Dendritic cell treated with granulocyte-macrophage colony-stimulating factor and Interleukin-4, amounts not matched to agents 40 ng/mL and 50 ng/mL, for 4 days (primary cell): ENCODE measurements at regions not wholly inside any gene's neighbourhood (a gene's known extent, or its start where the extent isn't known, plus 50 kb on each side); places are given as distances from the start of the nearest gene placed in this dataset.

Source experiments
- H3K27ac Mint-ChIP-seq: one replicate; pipeline ENCODE4 v1.8.0; 2022; ENCODE audit warnings: mild to moderate bottlenecking, mixed read lengths
- H3K27me3 Mint-ChIP-seq: one replicate; pipeline ENCODE4 v1.8.0; 2022; ENCODE audit warnings: mild to moderate bottlenecking, mixed read lengths
- H3K36me3 Mint-ChIP-seq: one replicate; pipeline ENCODE4 v1.8.0; 2022; ENCODE audit warnings: low read depth, mixed read lengths
- H3K4me1 Mint-ChIP-seq: one replicate; pipeline ENCODE4 v1.8.0; 2022; ENCODE audit warnings: low read depth, mixed read lengths
- H3K4me3 Mint-ChIP-seq: one replicate; pipeline ENCODE4 v1.8.0; 2022; ENCODE audit warnings: mild to moderate bottlenecking, moderate library complexity, mixed read lengths
- H3K9me3 Mint-ChIP-seq: one replicate; pipeline ENCODE4 v1.8.0; 2022; ENCODE audit warnings: mixed read lengths
- intact Hi-C: fragments of 100-400 bp; cut with micrococcal nuclease; formaldehyde crosslinking; loops from one replicate; pipeline ENCODE4 v1.15.0; 2022

DNA sequence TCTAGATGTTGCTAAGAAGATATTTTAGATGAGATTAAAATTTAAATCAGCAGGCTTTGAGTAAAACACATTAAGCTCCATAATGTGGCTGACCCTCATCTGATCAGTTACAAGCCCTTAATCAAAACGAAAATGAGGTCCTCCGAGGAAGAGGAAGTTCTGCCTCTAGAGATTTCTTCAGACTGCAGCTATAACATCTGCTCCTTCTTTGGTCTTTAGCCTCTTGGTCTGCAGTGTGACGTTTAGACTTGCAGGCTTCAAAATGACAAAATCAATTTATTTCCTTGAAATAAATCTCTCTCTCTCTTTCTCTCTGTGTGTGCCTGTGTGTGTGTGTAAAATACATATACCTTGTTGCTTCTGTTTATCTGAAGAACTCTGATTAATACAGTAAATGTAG, 1429.8 kb upstream of the CDH9 start:
- Mint-ChIP-seq H3K27me3 (no peaks in the 10 kb centered on the region), H3K4me1 (no peaks in the 10 kb centered on the region), H3K4me3 (no peak overlapping the region), H3K27ac (no peak overlapping the region), H3K9me3 (peaks cover 11% of the 10 kb centered on the region), H3K36me3 (no peaks in the 10 kb centered on the region)
- intact Hi-C loops: no loop called here

DNA sequence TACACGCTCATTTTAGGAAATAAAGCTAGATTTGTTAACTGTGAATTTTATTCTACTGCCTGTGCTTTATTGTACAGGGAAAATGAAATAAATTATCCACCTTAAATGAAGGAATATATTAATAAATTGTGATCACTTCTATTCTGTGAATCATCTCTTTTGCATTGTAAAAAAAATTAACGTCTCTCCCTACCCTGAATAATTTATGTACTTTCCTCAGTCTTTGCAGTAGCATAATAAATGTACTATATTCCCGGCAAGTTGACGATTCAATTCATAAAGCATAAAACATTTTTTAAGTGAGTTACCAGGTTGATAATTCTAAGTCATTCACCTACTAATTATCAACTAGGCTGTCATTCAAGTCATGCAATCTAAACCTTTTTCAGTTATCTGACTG, 1425.3 kb upstream of the CDH9 start:
- H3K27me3 Mint-ChIP-seq: no peaks in the 10 kb centered on the region
- H3K9me3 Mint-ChIP-seq: peaks cover 11% of the 10 kb centered on the region
- no peak overlapping the region for H3K4me3 Mint-ChIP-seq
- intact Hi-C loops: no loop called here
- H3K4me1 Mint-ChIP-seq: no peaks in the 10 kb centered on the region
- H3K27ac Mint-ChIP-seq: no peak overlapping the region
- H3K36me3 Mint-ChIP-seq: no peaks in the 10 kb centered on the region

DNA sequence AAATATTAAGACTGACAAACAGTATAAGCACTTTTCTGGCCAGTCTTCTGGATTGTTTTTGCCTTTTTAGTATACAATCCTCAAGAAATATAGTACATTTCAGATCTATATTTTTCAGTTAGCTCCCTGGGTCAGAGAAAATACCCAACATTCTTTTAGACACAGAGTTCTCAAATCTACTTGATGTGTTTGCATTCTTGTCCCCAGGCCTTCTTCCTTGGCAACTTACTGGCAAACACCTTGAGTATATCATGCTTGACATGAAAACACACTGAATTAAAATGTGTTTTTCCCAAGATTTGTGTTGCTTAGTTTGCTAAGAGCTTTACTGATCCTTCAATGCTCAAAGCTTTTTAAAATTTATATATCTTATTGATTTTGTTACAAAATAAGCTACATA, 1413.1 kb upstream of the CDH9 start:
- no peaks in the 10 kb centered on the region for H3K36me3 Mint-ChIP-seq
- H3K4me3 Mint-ChIP-seq: no peak overlapping the region
- intact Hi-C loops: no loop called here
- no peak overlapping the region for H3K27ac Mint-ChIP-seq
- no peaks in the 10 kb centered on the region for H3K27me3 Mint-ChIP-seq
- H3K9me3 Mint-ChIP-seq: peaks cover 28% of the 10 kb centered on the region
- H3K4me1 Mint-ChIP-seq: no peaks in the 10 kb centered on the region

DNA sequence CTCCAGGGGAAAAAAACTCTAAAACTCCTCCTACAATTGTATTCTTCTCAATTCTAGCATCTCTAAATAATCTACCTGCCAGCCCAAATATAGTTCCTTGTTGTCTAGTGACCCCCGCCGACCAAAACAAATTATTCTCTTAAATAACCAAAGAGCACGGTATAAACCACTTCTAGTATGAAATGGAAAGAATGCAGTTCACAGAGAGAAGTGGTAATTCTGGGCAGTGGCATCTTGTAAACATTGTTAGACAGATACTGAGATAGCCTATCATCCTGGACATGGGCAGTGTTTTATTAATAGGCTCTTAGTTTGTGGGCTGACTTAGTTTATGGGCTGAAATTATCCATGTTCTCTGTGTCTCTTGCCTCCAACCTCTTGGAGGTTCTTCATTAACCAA, 1412.6 kb upstream of the CDH9 start:
- no peaks in the 10 kb centered on the region for H3K4me1 Mint-ChIP-seq
- no peaks in the 10 kb centered on the region for H3K36me3 Mint-ChIP-seq
- intact Hi-C loops: no loop called here
- H3K27ac Mint-ChIP-seq: no peak overlapping the region
- no peak overlapping the region for H3K4me3 Mint-ChIP-seq
- no peaks in the 10 kb centered on the region for H3K27me3 Mint-ChIP-seq
- H3K9me3 Mint-ChIP-seq: peaks cover 29% of the 10 kb centered on the region

DNA sequence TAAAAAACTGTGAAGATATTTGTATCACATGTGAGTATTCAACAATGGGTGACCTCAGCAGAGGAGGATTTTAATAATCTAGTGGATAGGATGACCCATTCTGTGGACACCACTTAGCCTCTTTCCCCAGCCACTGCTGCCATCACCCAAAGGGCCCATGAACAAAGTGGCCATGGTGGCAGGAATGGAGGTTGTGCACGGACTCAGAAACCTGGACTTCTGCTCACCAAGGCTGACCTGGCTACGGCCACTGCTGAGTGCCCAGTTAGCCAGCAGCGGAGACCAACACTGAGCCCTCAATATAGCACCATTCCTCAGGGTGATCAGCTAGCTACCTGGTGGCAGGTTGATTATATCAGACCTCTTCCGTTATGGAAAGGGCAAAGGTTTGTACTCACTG, 1410.4 kb upstream of the CDH9 start:
- Mint-ChIP-seq H3K27me3 (no peaks in the 10 kb centered on the region), H3K9me3 (peaks cover 40% of the 10 kb centered on the region), H3K4me3 (no peak overlapping the region), H3K27ac (no peak overlapping the region), H3K4me1 (no peaks in the 10 kb centered on the region), H3K36me3 (no peaks in the 10 kb centered on the region)
- intact Hi-C loops: no loop called here

DNA sequence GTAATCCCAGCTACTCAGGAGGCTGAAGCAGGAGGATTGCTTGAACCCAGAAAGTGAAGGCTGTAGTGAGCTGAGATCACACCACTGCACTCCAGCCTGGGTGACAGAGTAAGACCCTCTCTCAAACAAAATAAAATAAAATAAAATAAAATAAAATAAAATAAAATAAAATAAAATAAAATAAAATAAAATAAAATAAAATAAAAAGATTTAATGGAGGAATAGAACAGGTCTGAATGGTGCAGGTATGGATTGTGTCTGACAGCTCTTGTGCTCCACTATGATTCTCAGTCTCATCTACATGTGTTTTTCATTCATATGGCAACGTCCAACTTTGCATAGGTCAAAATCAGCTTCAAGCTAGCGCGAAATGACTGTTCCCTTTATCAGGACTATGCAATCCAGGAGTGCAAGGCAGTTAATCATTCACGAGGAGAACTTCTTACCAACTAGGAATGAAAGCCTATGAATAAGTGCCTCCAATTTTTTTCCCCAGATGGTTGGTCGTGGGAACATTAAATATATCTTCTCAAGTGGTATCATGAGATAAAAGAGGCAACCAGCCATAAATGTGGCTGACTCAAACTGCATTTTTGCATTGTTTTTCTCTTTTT, 1392.3 kb upstream of the CDH9 start:
- intact Hi-C loops: no loop called here
- Mint-ChIP-seq H3K4me1 (no peaks in the 10 kb centered on the region), H3K36me3 (no peaks in the 10 kb centered on the region), H3K4me3 (no peak overlapping the region), H3K27ac (no peak overlapping the region), H3K9me3 (peaks cover 47% of the 10 kb centered on the region), H3K27me3 (no peaks in the 10 kb centered on the region)

DNA sequence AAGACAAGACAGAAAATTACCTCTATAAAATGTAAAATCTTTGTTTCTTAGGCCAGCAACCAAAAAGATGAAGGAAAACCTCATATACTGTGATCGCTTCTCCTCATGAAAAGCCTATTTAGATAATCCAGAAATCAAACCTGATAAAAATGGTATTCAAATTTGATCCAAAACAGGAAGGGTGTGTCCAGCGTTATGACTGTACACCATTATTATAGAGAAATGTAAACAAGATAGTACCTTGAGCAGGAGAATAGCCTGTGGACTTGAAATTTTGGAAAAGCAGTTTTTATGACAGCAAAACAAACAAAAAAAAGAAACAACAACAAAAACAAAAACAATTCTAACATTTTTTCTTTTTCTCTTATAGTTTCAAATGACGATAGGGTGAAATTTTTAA, 1382.8 kb upstream of the CDH9 start:
- no peaks in the 10 kb centered on the region for H3K27me3 Mint-ChIP-seq
- H3K9me3 Mint-ChIP-seq: peaks cover 30% of the 10 kb centered on the region
- intact Hi-C loops: no loop called here
- H3K36me3 Mint-ChIP-seq: no peaks in the 10 kb centered on the region
- H3K27ac Mint-ChIP-seq: no peak overlapping the region
- no peak overlapping the region for H3K4me3 Mint-ChIP-seq
- H3K4me1 Mint-ChIP-seq: no peaks in the 10 kb centered on the region

DNA sequence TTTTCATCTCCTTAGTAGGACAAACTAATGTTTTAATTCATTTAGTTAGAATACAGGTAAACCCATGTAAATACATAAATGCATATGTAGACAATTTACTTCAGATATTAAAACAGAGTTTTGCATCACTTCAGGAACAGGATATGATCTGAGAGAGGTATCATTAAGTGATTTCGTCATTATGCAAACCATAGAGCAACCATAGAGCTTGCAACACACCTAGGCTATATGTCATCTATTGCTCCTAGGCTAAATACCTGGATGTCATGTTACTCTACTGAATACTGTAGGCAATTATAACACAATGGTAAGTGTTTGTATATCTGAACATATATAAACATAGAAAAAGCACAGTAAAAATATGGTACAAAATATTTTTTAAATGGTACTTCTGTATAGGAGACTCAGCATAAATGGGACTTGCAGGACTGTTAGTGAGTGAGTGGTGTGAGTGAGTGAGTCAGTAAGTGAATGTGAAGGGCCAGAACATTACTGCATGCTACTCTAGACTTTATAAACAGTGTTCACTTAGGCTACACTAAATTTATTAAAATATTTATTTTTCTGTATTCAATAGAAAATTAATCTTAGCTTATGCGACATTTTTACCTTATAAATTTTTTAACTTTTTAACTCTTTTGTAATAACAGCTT, 1377.5 kb upstream of the CDH9 start:
- Mint-ChIP-seq H3K27ac (no peak overlapping the region), H3K4me1 (no peaks in the 10 kb centered on the region), H3K36me3 (no peaks in the 10 kb centered on the region), H3K9me3 (peaks cover 22% of the 10 kb centered on the region), H3K27me3 (no peaks in the 10 kb centered on the region), H3K4me3 (no peak overlapping the region)
- intact Hi-C loops: no loop called here

DNA sequence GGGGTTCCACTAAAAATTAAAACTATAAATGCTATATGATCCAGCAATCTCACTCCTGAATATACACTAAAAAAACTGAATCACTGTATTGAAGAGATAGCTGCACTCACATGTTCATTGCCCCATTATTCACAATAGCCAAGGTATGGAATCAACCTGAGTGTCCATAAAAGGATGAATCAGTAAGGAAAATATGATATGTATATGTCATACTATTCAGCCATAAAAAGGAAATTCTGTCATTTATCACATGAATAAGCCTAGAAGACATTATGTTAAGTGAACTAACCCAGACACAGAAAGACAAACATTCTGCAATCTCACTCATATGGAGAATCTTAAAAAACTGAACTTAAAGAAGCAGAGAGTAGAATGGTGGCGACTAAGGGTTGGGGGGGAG, 1376.2 kb upstream of the CDH9 start:
- no peaks in the 10 kb centered on the region for H3K4me1 Mint-ChIP-seq
- H3K27ac Mint-ChIP-seq: no peak overlapping the region
- no peaks in the 10 kb centered on the region for H3K36me3 Mint-ChIP-seq
- no peaks in the 10 kb centered on the region for H3K27me3 Mint-ChIP-seq
- intact Hi-C loops: no loop called here
- H3K9me3 Mint-ChIP-seq: peaks cover 35% of the 10 kb centered on the region
- H3K4me3 Mint-ChIP-seq: no peak overlapping the region

DNA sequence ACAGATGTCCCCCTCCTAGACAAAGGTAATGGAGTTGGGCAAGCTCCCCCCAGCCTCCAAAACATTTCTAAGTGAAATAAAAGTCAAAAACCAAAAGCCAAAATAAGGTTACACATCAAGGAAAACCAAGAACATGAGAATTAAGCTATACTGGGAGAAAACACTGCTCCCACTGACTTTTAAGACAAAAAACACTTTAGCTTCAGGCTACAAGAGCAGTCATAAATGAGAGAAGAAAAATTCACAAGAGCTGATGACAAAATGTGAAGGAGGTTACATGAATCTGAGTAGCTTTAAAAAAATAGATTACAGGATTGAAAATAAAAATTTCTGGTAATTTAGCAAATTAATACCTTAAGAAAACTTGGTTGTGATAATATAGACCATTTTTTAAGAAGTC, 1370.3 kb upstream of the CDH9 start:
- peaks cover 57% of the 10 kb centered on the region for H3K9me3 Mint-ChIP-seq
- H3K4me3 Mint-ChIP-seq: no peak overlapping the region
- no peaks in the 10 kb centered on the region for H3K27me3 Mint-ChIP-seq
- intact Hi-C loops: no loop called here
- no peak overlapping the region for H3K27ac Mint-ChIP-seq
- H3K4me1 Mint-ChIP-seq: no peaks in the 10 kb centered on the region
- H3K36me3 Mint-ChIP-seq: no peaks in the 10 kb centered on the region

DNA sequence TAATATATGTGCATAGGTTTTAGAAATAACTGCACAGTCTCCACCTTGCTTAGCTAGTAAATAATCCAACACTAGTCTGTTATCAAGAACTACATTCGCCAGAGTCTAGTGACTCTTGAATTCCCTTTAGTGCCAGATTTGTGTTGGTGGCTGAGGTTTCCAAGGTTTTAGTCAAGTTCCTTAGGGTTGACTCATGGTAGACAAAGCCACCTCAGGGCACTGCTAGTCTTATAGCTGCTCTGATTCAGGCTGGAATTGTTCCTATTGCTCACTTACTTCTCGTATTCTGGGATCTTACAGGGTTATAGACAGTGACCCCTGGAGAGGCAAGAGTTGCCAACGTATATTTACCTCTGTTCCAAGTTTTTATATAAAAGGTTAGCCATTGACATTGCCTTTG, 1369.8 kb upstream of the CDH9 start:
- intact Hi-C loops: no loop called here
- no peak overlapping the region for H3K4me3 Mint-ChIP-seq
- H3K36me3 Mint-ChIP-seq: no peaks in the 10 kb centered on the region

DNA sequence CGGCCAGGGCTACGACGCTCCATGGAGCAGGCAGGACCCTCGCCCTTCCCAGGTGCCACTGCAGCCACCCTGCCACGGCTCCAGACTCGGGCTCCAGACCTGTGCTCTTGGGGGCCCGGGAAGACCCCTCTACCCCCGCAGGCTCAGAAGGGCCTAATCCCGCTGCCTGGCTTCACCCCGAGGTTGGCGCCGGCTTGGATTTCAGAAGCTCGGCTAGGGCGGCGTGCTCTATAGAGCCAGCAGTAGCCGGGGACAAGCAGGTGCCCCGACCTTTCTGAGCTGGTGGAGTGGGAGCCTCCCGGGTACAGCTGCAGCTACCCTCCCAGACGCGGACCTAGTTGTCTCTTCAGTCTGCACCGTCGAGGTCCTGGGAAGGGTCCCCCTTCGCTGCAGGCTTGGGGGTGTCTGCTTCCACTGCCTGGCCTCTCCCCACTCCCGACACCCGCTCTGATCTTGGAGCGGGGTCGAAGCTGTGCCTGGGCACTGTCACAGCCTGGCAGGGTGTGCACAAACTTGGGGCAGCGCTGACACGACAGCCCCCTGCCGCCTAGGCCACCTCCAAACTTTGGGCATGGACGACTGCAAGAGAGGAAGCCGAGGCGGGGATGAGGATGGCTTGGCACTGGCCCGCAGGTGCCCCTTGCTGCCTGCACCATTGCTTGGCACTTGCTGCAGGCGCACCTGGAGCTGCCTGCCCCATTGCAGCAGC, 1366.1 kb upstream of the CDH9 start:
- Mint-ChIP-seq H3K27ac (no peak overlapping the region), H3K36me3 (no peaks in the 10 kb centered on the region), H3K27me3 (no peaks in the 10 kb centered on the region), H3K4me3 (no peak overlapping the region), H3K4me1 (no peaks in the 10 kb centered on the region), H3K9me3 (peaks cover 34% of the 10 kb centered on the region)
- intact Hi-C loops: no loop called here

More for the DNA sequence above, 1369.8 kb upstream of the CDH9 start:
- H3K4me1 Mint-ChIP-seq: no peaks in the 10 kb centered on the region
- H3K27ac Mint-ChIP-seq: no peak overlapping the region
- H3K9me3 Mint-ChIP-seq: peaks cover 57% of the 10 kb centered on the region
- H3K27me3 Mint-ChIP-seq: no peaks in the 10 kb centered on the region

DNA sequence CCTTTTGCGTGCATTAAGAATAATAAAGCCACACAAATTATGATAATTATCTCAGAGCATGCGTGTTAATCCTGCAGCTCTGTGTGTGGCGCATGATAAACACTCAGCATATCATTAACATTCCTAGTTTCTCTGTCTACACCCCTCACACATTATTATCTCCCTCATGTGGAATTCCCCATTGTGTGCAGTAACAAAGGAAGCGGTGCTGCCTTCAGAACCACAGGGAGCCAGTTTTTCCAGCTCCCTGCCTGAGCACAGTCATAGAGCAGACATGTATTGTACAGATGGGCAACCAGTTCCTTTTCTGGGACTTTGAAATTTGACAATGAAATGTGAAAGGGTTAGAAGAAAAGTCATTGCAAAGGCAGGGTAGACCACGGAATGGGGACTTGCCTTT, 1365.5 kb upstream of the CDH9 start:
- H3K27me3 Mint-ChIP-seq: no peaks in the 10 kb centered on the region
- no peaks in the 10 kb centered on the region for H3K4me1 Mint-ChIP-seq
- intact Hi-C loops: no loop called here
- no peak overlapping the region for H3K4me3 Mint-ChIP-seq
- peaks cover 34% of the 10 kb centered on the region for H3K9me3 Mint-ChIP-seq
- no peak overlapping the region for H3K27ac Mint-ChIP-seq
- no peaks in the 10 kb centered on the region for H3K36me3 Mint-ChIP-seq

DNA sequence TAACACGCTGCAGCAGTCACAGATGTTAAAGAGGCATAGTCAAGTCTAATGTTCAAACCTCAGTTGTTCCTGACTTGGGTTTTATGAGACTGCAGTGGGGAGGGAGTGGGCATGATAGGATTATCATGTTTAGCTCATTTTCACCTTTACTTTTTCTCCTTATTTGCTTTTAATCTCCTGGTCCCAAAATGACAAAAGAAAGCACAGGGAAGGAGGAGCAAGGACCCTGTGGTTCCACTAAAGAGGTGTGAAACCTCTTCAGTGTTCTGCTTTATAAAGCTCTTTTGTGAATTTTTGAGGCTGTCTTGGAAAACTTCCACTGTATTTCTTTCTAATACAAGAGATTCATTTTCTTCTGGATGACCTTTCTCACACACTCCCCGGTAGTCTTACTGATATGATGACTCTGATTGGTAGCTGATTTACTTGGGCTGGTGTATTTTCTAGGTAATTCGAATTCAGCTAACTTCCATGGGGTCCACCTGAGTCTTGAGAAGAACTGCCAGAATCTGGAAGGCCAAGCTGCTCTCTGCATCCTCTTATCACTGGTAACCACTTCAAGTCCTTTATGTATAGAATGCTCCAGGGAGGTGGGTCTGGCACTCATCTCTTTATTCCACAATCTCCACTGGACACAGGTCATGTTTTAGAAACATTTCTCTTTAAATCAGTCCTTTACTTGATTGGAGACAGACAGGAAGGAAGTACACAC, 1364.4 kb upstream of the CDH9 start:
- no peak overlapping the region for H3K27ac Mint-ChIP-seq
- H3K4me3 Mint-ChIP-seq: no peak overlapping the region

More for the DNA sequence above, 1364.4 kb upstream of the CDH9 start:
- H3K27me3 Mint-ChIP-seq: no peaks in the 10 kb centered on the region
- peaks cover 42% of the 10 kb centered on the region for H3K9me3 Mint-ChIP-seq
- H3K36me3 Mint-ChIP-seq: no peaks in the 10 kb centered on the region
- H3K4me1 Mint-ChIP-seq: no peaks in the 10 kb centered on the region
- intact Hi-C loops: no loop called here
